Naive thymus-derived CD8-positive, alpha-beta T cell (primary cell): ENCODE measurements at regions not wholly inside any gene's neighbourhood (a gene's known extent, or its start where the extent isn't known, plus 50 kb on each side); places are given as distances from the start of the nearest gene placed in this dataset.

ENCODE experiments used
- ATAC-seq, 2 donors: fragments of 150-1000 bp; cut with Tn5 transposase in 1 of 2; sonication (Bioruptor Pico), chemical (Tn5 transposase) in 1 of 2; 1 replicate in 1 of 2; 2 replicates in 1 of 2; pipeline ENCODE4 v1.10.0; 2021; ENCODE audit warnings: mild to moderate bottlenecking in 2 of 2, moderate library complexity in 2 of 2
- POLR2A ChIA-PET: fragments of 350-600 bp; sonication (Branson Sonifier 250); formaldehyde crosslinking; loops from one replicate; lab custom pipeline; 2021; ENCODE audit warnings: antibody characterized with exemption; lab: Charles Lee
- DNase-seq, 10 donors: peaks; one replicate each; pipeline versions ENCODE4 v3.0.0 to v3.0.0-alpha.2; 2020 to 2022
- H3K27ac Mint-ChIP-seq, 10 donors: one replicate each; pipeline ENCODE4 v1.8.0; 2020 to 2022; ENCODE audit warnings: mild to moderate bottlenecking in 10 of 10, mixed read lengths in 10 of 10, moderate library complexity in 4 of 10, inconsistent platforms in 1 of 10
- H3K27me3 Mint-ChIP-seq, 5 donors: one replicate each; pipeline ENCODE4 v1.8.0; 2021 to 2022; ENCODE audit warnings: mixed read lengths in 5 of 5
- H3K36me3 Mint-ChIP-seq, 3 donors: one replicate each; pipeline ENCODE4 v1.8.0; 2020 to 2022; ENCODE audit warnings: mixed read lengths in 3 of 3, mild to moderate bottlenecking in 2 of 3, inconsistent platforms in 1 of 3
- H3K4me1 Mint-ChIP-seq, 4 donors: one replicate each; pipeline ENCODE4 v1.8.0; 2021 to 2022; ENCODE audit warnings: mixed read lengths in 4 of 4
- H3K4me3 Mint-ChIP-seq, 10 donors: one replicate each; pipeline ENCODE4 v1.8.0; 2020 to 2022; ENCODE audit warnings: mild to moderate bottlenecking in 10 of 10, mixed read lengths in 10 of 10, moderate library complexity in 6 of 10, inconsistent platforms in 1 of 10
- H3K9me3 Mint-ChIP-seq, 9 donors: one replicate each; pipeline ENCODE4 v1.8.0; 2020 to 2022; ENCODE audit warnings: mixed read lengths in 9 of 9, mild to moderate bottlenecking in 3 of 9, inconsistent platforms in 1 of 9, moderate library complexity in 1 of 9

GRCh38 chr5:2272755-2273154, 390.0 kb upstream of the IRX4 start:
- H3K27me3 Mint-ChIP-seq: peaks cover 0 to 28% (median 10%) of the 10 kb centered on the region in 5 donors
- POLR2A ChIA-PET: no interaction called here
- ATAC-seq (no peak), DNase-seq (no peak)
- H3K4me3 Mint-ChIP-seq: no peak overlapping the region
- H3K4me1 Mint-ChIP-seq: peaks cover 0 to 1% (median 0%) of the 10 kb centered on the region in 4 donors
- peaks cover 0 to 2% (median 0%) of the 10 kb centered on the region in 9 donors for H3K9me3 Mint-ChIP-seq
- H3K36me3 Mint-ChIP-seq: no peaks in the 10 kb centered on the region
- H3K27ac Mint-ChIP-seq: no peak overlapping the region

- Mint-ChIP-seq H3K4me1 (peaks cover 0 to 1% (median 0%) of the 10 kb centered on the region in 4 donors), H3K9me3 (peaks cover 0 to 5% (median 0%) of the 10 kb centered on the region in 9 donors), H3K4me3 (no peak overlapping the region), H3K27me3 (peaks cover 0 to 22% (median 10%) of the 10 kb centered on the region in 5 donors), H3K36me3 (no peaks in the 10 kb centered on the region), H3K27ac (no peak overlapping the region)
- POLR2A ChIA-PET: no interaction called here
- no peak for ATAC-seq
- DNase-seq: no peak
Observed at GRCh38 chr5:2272039-2272438, 389.3 kb upstream of the IRX4 start.

DNA sequence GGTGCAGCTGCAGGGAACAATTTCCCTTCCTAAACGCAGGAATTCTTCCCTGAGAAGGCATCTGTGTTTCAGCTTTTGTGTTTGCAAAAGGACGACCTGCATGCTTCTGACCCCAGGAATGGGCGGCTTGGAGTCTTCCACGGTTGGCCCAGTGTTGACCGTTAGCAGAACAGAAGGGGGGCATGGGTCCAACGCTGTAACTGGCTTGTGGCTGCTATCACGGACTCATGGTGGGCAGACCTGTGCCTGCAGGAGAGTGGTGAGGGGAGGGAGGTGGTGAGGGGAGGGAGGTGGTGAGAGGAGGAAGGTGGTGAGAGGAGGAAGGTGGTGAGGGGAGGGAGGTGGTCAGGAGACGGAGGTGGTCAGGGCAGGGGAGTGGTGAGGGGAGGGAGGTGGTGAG, 388.6 kb upstream of the IRX4 start:
- Mint-ChIP-seq H3K4me1 (peaks cover 0 to 1% (median 0%) of the 10 kb centered on the region in 4 donors), H3K9me3 (peaks cover 0 to 5% (median 0%) of the 10 kb centered on the region in 9 donors), H3K36me3 (no peaks in the 10 kb centered on the region), H3K27me3 (peaks cover 0 to 21% (median 10%) of the 10 kb centered on the region in 5 donors), H3K27ac (no peak overlapping the region), H3K4me3 (no peak overlapping the region)
- ATAC-seq (no peak), DNase-seq (no peak)
- POLR2A ChIA-PET: no interaction called here

DNA sequence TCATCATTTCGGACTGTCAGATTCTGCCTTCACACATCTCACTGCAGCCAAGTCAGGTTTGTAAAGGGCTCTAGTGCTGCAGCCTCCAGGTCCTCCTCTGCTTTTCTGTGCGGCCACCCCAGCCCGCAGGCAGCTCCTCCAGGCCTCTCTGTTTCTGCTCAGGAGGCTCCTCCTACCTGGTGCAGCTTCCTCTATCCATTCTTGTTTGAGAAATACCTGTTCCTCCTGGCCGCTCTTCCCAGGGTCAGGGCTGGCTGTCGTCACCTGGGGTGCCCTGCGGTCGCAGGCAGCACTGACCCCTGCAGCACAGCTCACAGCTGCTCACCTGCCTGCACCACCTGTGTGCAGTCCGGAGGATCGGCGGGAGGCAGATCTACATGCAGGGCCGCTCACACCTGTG, 387.7 kb upstream of the IRX4 start:
- Mint-ChIP-seq H3K27me3 (peaks cover 0 to 21% (median 10%) of the 10 kb centered on the region in 5 donors), H3K36me3 (no peaks in the 10 kb centered on the region), H3K4me3 (no peak overlapping the region), H3K9me3 (peaks cover 0 to 5% (median 0%) of the 10 kb centered on the region in 9 donors), H3K27ac (peak overlapping the region in 1 of 10 donors; percentile 61), H3K4me1 (peaks cover 0 to 1% (median 0%) of the 10 kb centered on the region in 4 donors)
- no peak for DNase-seq
- POLR2A ChIA-PET: no interaction called here
- no peak for ATAC-seq

- no peaks in the 10 kb centered on the region for H3K36me3 Mint-ChIP-seq
- POLR2A ChIA-PET: no interaction called here
Observed at GRCh38 chr5:2269656-2270055, 386.9 kb upstream of the IRX4 start.

GRCh38 chr5:2267991-2268390, 385.3 kb upstream of the IRX4 start:
- DNase-seq (no peak), ATAC-seq (no peak)
- Mint-ChIP-seq H3K4me1 (peaks cover 0 to under 1% (median 0%) of the 10 kb centered on the region in 4 donors), H3K9me3 (peaks cover 0 to 5% (median 0%) of the 10 kb centered on the region in 9 donors), H3K4me3 (no peak overlapping the region), H3K27me3 (peaks cover 0 to 25% (median 10%) of the 10 kb centered on the region in 5 donors), H3K36me3 (no peaks in the 10 kb centered on the region), H3K27ac (no peak overlapping the region)
- POLR2A ChIA-PET: no interaction called here

More at GRCh38 chr5:2269656-2270055, 386.9 kb upstream of the IRX4 start:
- Mint-ChIP-seq H3K9me3 (peaks cover 0 to 5% (median 0%) of the 10 kb centered on the region in 9 donors), H3K4me3 (no peak overlapping the region), H3K27ac (no peak overlapping the region), H3K27me3 (peaks cover 0 to 21% (median 10%) of the 10 kb centered on the region in 5 donors), H3K4me1 (peaks cover 0 to 1% (median 0%) of the 10 kb centered on the region in 4 donors)
- ATAC-seq: no peak
- DNase-seq: no peak

DNA sequence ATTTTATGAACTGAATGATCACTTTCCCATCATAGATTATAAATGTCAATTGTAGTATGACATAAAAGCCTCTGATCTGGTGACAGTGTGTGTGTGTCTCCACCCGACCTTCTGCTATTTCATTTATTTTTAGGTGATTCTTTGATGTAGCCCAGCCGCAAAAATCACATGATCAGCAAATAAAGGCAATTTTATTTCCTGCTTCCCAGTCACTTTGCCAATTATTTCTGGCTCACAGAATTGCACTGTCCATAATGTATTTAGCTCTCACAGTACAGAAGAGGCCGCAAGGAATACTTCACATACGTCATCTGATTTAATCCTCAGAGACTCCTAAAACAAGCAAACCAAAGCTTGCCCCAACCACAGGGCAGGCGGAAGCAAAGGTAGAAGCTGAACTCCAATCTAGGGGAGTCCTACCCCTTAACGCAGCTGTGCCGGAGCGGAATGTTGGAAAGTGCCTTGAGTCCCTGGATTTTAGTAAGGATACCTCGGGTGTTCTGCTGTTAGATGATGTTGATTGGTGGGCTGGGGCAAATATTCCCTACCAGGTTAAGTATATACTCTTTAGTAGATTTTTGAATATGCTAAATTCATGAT, 384.0 kb upstream of the IRX4 start:
- peaks cover 0 to 5% (median 0%) of the 10 kb centered on the region in 9 donors for H3K9me3 Mint-ChIP-seq
- H3K27ac Mint-ChIP-seq: no peak overlapping the region
- no peak overlapping the region for H3K4me3 Mint-ChIP-seq
- no peaks in the 10 kb centered on the region for H3K36me3 Mint-ChIP-seq
- peaks cover 0 to 26% (median 10%) of the 10 kb centered on the region in 5 donors for H3K27me3 Mint-ChIP-seq
- no peak for ATAC-seq
- POLR2A ChIA-PET: no interaction called here
- DNase-seq: no peak
- H3K4me1 Mint-ChIP-seq: no peaks in the 10 kb centered on the region

DNA sequence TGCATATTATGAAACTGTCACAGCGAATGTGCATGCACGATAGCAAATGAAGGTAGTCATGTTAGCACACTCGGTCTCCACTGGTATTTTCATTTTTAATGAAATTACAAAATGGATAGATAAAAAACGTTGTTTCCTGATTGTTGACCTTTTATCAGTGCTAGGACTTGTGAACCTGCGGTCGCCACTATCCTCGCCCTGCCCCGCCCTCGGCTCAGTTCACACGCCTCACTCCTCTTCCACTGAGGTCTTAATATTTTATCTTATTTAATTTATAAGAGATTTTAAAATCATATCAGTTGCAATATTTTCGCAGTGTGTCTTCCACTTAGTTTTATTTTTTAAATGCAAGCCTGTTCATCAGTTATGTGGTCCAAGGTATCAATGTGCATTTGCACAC, 382.6 kb upstream of the IRX4 start:
- H3K27ac Mint-ChIP-seq: no peak overlapping the region
- H3K36me3 Mint-ChIP-seq: no peaks in the 10 kb centered on the region
- no peak for ATAC-seq
- H3K9me3 Mint-ChIP-seq: peaks cover 0 to 5% (median 0%) of the 10 kb centered on the region in 9 donors
- POLR2A ChIA-PET: no interaction called here
- DNase-seq: no peak
- no peak overlapping the region for H3K4me3 Mint-ChIP-seq
- peaks cover 0 to 22% (median 12%) of the 10 kb centered on the region in 5 donors for H3K27me3 Mint-ChIP-seq
- no peaks in the 10 kb centered on the region for H3K4me1 Mint-ChIP-seq

DNA sequence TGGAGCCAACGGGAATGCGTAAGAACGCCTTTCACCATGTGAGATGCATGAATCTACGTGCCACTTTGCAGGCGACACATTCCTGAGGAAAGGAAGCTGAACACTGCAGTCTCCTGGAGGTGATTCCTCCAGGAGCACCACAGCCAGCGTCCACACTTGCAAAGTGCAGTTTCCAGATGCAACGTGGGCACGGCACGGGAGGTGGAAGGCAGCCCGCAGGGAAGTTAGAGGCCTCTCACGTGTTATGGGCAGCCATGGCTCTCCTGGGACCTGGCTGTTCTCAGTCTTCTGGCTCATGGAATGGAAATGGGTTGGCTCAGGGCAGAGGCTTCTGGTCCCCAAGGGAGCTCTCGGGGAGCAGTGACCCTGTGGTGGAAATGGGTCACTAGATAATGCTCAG, 381.0 kb upstream of the IRX4 start:
- POLR2A ChIA-PET: no interaction called here
- Mint-ChIP-seq H3K9me3 (peaks cover 0 to 5% (median 0%) of the 10 kb centered on the region in 9 donors), H3K4me1 (no peaks in the 10 kb centered on the region), H3K4me3 (no peak overlapping the region), H3K27ac (no peak overlapping the region), H3K27me3 (peaks cover 0 to 16% (median 1%) of the 10 kb centered on the region in 5 donors), H3K36me3 (no peaks in the 10 kb centered on the region)
- no peak for DNase-seq
- no peak for ATAC-seq

DNA sequence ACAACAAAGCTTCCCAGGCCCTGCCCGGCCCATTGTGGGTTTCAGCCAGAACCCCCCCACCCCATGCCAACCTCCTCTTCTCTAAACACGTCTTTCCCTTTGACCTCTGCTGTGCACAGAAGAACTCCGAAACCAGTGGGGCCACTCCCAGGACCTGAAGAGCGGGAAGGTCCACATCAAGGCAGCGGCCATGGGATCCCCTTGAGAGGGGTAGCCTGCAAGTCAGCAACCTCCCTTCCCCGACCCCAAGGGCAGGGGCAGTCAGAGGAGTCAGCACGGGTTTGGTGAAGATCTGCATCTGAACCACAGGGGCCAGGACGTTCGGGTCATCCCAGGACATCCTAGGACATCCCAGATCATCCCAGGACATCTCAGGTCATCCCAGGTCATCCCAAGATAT, 379.9 kb upstream of the IRX4 start:
- DNase-seq (no peak), ATAC-seq (no peak)
- POLR2A ChIA-PET: no interaction called here

GRCh38 chr5:2261004-2261703, 378.4 kb upstream of the IRX4 start:
- H3K27ac Mint-ChIP-seq: no peak overlapping the region
- no peak overlapping the region for H3K4me3 Mint-ChIP-seq

More for the DNA sequence above, 379.9 kb upstream of the IRX4 start:
- Mint-ChIP-seq H3K27ac (no peak overlapping the region), H3K4me1 (no peaks in the 10 kb centered on the region), H3K4me3 (no peak overlapping the region), H3K9me3 (peaks cover 0 to 2% (median 0%) of the 10 kb centered on the region in 9 donors), H3K27me3 (peaks cover 0 to 16% (median 1%) of the 10 kb centered on the region in 5 donors), H3K36me3 (no peaks in the 10 kb centered on the region)

DNA sequence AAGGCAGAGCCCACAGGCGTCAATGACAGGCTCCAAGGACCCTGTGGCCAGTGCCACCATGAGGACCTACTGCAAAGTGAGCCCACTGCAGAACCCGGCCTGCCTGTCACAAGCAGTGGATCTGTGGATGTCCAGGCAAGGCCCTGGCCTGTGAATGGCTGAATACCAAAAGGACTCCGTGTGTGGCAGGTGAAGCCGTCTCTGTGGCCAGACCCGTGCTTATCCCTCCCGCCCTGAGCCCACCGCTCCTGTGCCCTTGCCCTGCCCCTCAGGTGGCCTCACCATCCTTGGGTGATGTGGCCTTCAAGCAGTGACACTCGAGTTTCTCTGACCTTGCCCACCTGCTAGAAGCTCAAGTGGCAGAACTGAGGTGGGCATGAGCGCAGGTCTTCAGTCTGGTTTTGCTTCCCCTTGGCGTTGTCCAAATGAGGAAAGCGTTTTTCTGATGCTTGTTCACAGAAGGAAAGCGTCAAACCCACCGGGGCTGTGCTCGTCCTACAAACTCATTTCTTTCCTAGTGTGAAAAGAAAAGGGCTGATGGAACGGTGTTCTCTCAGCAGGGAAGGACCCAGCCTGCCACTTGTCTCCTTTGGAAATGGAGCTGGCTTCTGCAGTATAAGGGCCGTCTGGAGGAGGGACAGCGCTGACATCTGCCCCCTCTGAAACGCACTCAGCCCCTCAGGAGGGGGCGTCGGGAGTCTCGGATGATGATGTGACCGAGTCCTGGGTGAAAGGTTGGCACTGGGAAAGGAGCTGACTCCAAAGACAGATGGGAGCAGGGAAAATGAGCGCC, 377.7 kb upstream of the IRX4 start:
- peaks cover 0 to 24% (median 3%) of the 10 kb centered on the region in 5 donors for H3K27me3 Mint-ChIP-seq
- ATAC-seq (no peak), DNase-seq (no peak)
- H3K4me3 Mint-ChIP-seq: no peak overlapping the region
- POLR2A ChIA-PET: no interaction called here
- H3K27ac Mint-ChIP-seq: no peak overlapping the region
- H3K4me1 Mint-ChIP-seq: peaks cover 0 to 2% (median 0%) of the 10 kb centered on the region in 4 donors
- no peaks in the 10 kb centered on the region for H3K36me3 Mint-ChIP-seq
- no peaks in the 10 kb centered on the region for H3K9me3 Mint-ChIP-seq

More at GRCh38 chr5:2261004-2261703, 378.4 kb upstream of the IRX4 start:
- POLR2A ChIA-PET: no interaction called here
- Mint-ChIP-seq H3K36me3 (no peaks in the 10 kb centered on the region), H3K27me3 (peaks cover 0 to 18% (median 2%) of the 10 kb centered on the region in 5 donors), H3K4me1 (no peaks in the 10 kb centered on the region), H3K9me3 (no peaks in the 10 kb centered on the region)
- ATAC-seq (no peak), DNase-seq (no peak)
